Prostate gland (tissue), 2 donors: ENCODE measurements at regions not wholly inside any gene's neighbourhood (a gene's known extent, or its start where the extent isn't known, plus 50 kb on each side); places are given as distances from the start of the nearest gene placed in this dataset.

Source experiments
- POLR2A ChIP-seq: fragments of 450-650 bp; IDR thresholded peaks from one replicate; pipeline ENCODE4 v1.6.1; 2016; ENCODE audit warnings: antibody characterized with exemption, mild to moderate bottlenecking
- TF ChIP-seq, protein P1 (sequence below), 4 experiments: fragments of 200-600 bp in 2 of 4; fragments of 450-650 bp in 2 of 4; sonication (generic) in 2 of 4; IDR thresholded peaks; 1 replicate in 3 of 4; 2 replicates in 1 of 4; pipeline ENCODE4 v1.5.1; 2016 to 2019; ENCODE audit warnings: antibody characterized with exemption in 4 of 4, mild to moderate bottlenecking in 2 of 4, moderate library complexity in 2 of 4

DNA sequence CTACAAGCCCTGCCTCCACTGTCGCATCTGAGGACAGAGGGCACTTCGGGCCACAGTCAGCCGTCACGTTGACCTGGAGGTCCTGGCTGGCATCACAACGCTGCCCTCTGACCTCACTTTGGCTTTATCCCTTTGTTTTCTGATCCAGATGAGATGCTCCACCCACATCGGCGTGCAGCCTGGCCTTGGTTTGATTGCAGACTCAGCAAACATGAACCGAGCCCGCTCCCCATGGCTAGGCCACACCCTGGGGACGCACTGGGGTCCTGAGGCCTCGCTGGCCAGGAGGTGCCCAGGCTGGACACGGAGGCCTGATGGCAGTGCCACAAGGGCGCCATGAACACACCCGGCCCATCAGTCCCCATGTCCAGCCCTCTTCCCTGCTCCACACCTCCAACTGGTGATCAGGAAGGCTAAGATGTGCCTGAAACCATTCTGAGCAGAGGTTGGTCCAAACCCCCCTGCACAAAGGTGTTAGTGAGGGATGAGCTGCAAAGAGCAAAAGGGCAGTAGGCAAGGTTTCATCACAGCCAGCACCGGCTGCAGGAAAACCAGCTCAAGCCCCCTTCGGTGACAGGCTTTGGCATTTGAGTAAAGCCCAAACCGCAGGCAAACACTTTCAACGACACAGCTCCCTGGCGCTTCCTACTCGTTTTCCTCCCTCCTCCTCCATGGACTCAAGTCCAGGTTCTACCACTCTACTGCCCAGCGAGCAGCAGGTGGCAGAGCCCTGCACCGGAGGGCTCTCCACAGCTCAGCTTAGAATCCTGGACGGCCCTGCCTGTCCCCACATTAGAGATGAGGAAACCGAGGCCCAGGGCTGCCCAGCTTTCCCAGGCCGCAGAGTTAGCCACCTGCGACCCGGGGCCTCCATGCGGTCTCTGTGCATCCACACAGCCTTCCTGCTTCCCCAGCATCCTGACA lies 165.8 kb downstream of the NUP210 start:
- TF ChIP-seq, protein P1, sequence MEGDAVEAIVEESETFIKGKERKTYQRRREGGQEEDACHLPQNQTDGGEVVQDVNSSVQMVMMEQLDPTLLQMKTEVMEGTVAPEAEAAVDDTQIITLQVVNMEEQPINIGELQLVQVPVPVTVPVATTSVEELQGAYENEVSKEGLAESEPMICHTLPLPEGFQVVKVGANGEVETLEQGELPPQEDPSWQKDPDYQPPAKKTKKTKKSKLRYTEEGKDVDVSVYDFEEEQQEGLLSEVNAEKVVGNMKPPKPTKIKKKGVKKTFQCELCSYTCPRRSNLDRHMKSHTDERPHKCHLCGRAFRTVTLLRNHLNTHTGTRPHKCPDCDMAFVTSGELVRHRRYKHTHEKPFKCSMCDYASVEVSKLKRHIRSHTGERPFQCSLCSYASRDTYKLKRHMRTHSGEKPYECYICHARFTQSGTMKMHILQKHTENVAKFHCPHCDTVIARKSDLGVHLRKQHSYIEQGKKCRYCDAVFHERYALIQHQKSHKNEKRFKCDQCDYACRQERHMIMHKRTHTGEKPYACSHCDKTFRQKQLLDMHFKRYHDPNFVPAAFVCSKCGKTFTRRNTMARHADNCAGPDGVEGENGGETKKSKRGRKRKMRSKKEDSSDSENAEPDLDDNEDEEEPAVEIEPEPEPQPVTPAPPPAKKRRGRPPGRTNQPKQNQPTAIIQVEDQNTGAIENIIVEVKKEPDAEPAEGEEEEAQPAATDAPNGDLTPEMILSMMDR (IDR thresholded peaks at IDR 0.05), result no peak
- TF ChIP-seq POLR2A, result no peak
